GM12878 (cell line): ENCODE measurements at regions not wholly inside any gene's neighbourhood (a gene's known extent, or its start where the extent isn't known, plus 50 kb on each side); places are given as distances from the start of the nearest gene placed in this dataset.

Experiments used
- BCL3 ChIP-seq: IDR thresholded peaks from 2 replicates; pipeline ENCODE4 v1.6.1; 2011; ENCODE audit warnings: borderline replicate concordance, low read depth, mild to moderate bottlenecking, moderate library complexity, low read length; ENCODE audit not compliant: insufficient read depth, poor library complexity, severe bottlenecking
- CBX3 ChIP-seq: fragments of 200-600 bp; sonication (generic); IDR thresholded peaks from 2 replicates; pipeline ENCODE4 v1.6.1; 2016; ENCODE audit warnings: low read depth, borderline replicate concordance
- CTCF ChIP-seq, 3 experiments: IDR thresholded peaks in 2 of 3; conservative IDR thresholded peaks in 1 of 3; 2 replicates each; pipeline ENCODE4 v1.5.1; 2011; ENCODE audit warnings: low read depth in 3 of 3, low read length in 3 of 3, mild to moderate bottlenecking in 3 of 3, control low read depth in 2 of 3, moderate library complexity in 2 of 3, inconsistent platforms in 1 of 3, mixed read lengths in 1 of 3; ENCODE audit not compliant: control insufficient read depth in 2 of 3, insufficient read depth in 1 of 3; ENCODE audit errors: extremely low read depth in 1 of 3
- ESRRA ChIP-seq: IDR thresholded peaks from 2 replicates; pipeline ENCODE4 v1.6.1; 2012; ENCODE audit warnings: mild to moderate bottlenecking, low read length, improper control_type of control experiment
- EZH2 ChIP-seq: IDR thresholded peaks from 2 replicates; pipeline ENCODE4 v1.6.1; 2012; ENCODE audit warnings: low read depth, mild to moderate bottlenecking, control low read depth, inconsistent platforms, low read length, borderline replicate concordance; ENCODE audit not compliant: control insufficient read depth
- IKZF2 ChIP-seq, 2 experiments: fragments of 450-650 bp; IDR thresholded peaks; 2 replicates each; pipeline ENCODE4 v1.6.1; 2017; ENCODE audit warnings: mild to moderate bottlenecking in 2 of 2, moderate library complexity in 2 of 2
- POLR2AphosphoS5 ChIP-seq: IDR thresholded peaks from 2 replicates; pipeline ENCODE4 v1.6.1; 2011; ENCODE audit warnings: mild to moderate bottlenecking, low read length, inconsistent platforms
- ZNF274 ChIP-seq: IDR thresholded peaks from one replicate; pipeline ENCODE4 v1.8.0; 2011; ENCODE audit not compliant: insufficient read length, insufficient read depth
- ZNF687 ChIP-seq: fragments of 450-650 bp; IDR thresholded peaks from 2 replicates; pipeline ENCODE4 v1.6.1; 2017; ENCODE audit warnings: mild to moderate bottlenecking, moderate library complexity

GRCh38 chr21:28617300-28617699, 375.4 kb downstream of the LTN1 start:
- TF ChIP-seq CTCF (IDR thresholded peaks at IDR 0.05 in 2 of 3, conservative IDR thresholded peaks at IDR 0.05 in 1 of 3; ENCODE audit: control insufficient read depth in 2 of 3, extremely low read depth in 1 of 3, insufficient read depth in 1 of 3, low read depth in 3 of 3, low read length in 3 of 3): no peak
- TF ChIP-seq ESRRA: no peak
- no peak for TF ChIP-seq ZNF274
- TF ChIP-seq IKZF2 (IDR thresholded peaks at IDR 0.05): no peak
- TF ChIP-seq ZNF687: no peak
- TF ChIP-seq BCL3: no peak
- no peak for TF ChIP-seq EZH2
- TF ChIP-seq POLR2AphosphoS5: no peak
- no peak for TF ChIP-seq CBX3
